A673 (cell line): ENCODE measurements at regions not wholly inside any gene's neighbourhood (a gene's known extent, or its start where the extent isn't known, plus 50 kb on each side); places are given as distances from the start of the nearest gene placed in this dataset.

Experiments
- CTCF ChIP-seq: fragments of 300-800, 200-600 bp; sonication (generic); conservative IDR thresholded peaks from 2 replicates; pipeline ENCODE4 v1.5.1; 2017; ENCODE audit warnings: low read depth, mild to moderate bottlenecking, antibody characterized with exemption, low read length, moderate library complexity, mixed read lengths
- EZH2 ChIP-seq: fragments of 200-600 bp; sonication (generic); IDR thresholded peaks from 2 replicates; pipeline ENCODE4 v1.6.1; 2017; ENCODE audit warnings: borderline replicate concordance, low read depth, mild to moderate bottlenecking, mixed read lengths, antibody characterized with exemption, low read length; ENCODE audit not compliant: poor library complexity, severe bottlenecking

- TF ChIP-seq CTCF (no peak), EZH2 (no peak)
Measured at GRCh38 chr12:75705749-75706711, 194.6 kb upstream of the KRR1 start.
